HG03521 (cell line): ENCODE measurements at regions not wholly inside any gene's neighbourhood (a gene's known extent, or its start where the extent isn't known, plus 50 kb on each side); places are given as distances from the start of the nearest gene placed in this dataset.

Experiments used
- ATAC-seq: cut with Tn5 transposase; IDR thresholded peaks from one replicate; pipeline ENCODE4 v1.9.1; 2021; ENCODE audit warnings: mild to moderate bottlenecking, moderate library complexity; ENCODE audit not compliant: unreplicated experiment

GRCh38 chr21:27213303-27213702 lies 246.4 kb upstream of the ADAMTS5 start:
- ATAC-seq, result no peak

- no peak for ATAC-seq
These were observed 245.6 kb upstream of the ADAMTS5 start for GRCh38 chr21:27212441-27212840.

- ATAC-seq, result no peak
These were observed 242.7 kb upstream of the ADAMTS5 start for GRCh38 chr21:27209546-27209945.

GRCh38 chr21:27206368-27206982 lies 239.6 kb upstream of the ADAMTS5 start:
- no peak for ATAC-seq

- ATAC-seq, result no peak
These were observed 235.4 kb upstream of the ADAMTS5 start for GRCh38 chr21:27202301-27202700.

GRCh38 chr21:27201197-27201596 lies 234.3 kb upstream of the ADAMTS5 start:
- ATAC-seq, result no peak

- no peak for ATAC-seq
These were observed 229.8 kb upstream of the ADAMTS5 start for GRCh38 chr21:27196651-27197050.

- no peak for ATAC-seq
These were observed 225.5 kb upstream of the ADAMTS5 start for GRCh38 chr21:27192281-27192949.

- no peak for ATAC-seq
These were observed 223.7 kb upstream of the ADAMTS5 start for GRCh38 chr21:27190601-27191000.

- no peak for ATAC-seq
These were observed 223.0 kb upstream of the ADAMTS5 start for GRCh38 chr21:27189870-27190269.

GRCh38 chr21:27173053-27173452 lies 206.2 kb upstream of the ADAMTS5 start:
- no peak for ATAC-seq

- ATAC-seq, result no peak
These were observed 204.8 kb upstream of the ADAMTS5 start for GRCh38 chr21:27171707-27172106.

- ATAC-seq, result no peak
These were observed 201.2 kb upstream of the ADAMTS5 start for GRCh38 chr21:27168084-27168483.

- no peak for ATAC-seq
These were observed 197.6 kb upstream of the ADAMTS5 start for GRCh38 chr21:27164208-27165177.

GRCh38 chr21:27158967-27159366 lies 192.1 kb upstream of the ADAMTS5 start:
- no peak for ATAC-seq

- no peak for ATAC-seq
These were observed 190.2 kb upstream of the ADAMTS5 start for GRCh38 chr21:27157097-27157496.

GRCh38 chr21:27156666-27157065 lies 189.8 kb upstream of the ADAMTS5 start:
- ATAC-seq, result no peak

GRCh38 chr21:27155130-27155500 lies 188.2 kb upstream of the ADAMTS5 start:
- ATAC-seq, result no peak

- no peak for ATAC-seq
These were observed 187.7 kb upstream of the ADAMTS5 start for GRCh38 chr21:27154451-27155129.

- no peak for ATAC-seq
These were observed 186.1 kb upstream of the ADAMTS5 start for GRCh38 chr21:27152996-27153395.

GRCh38 chr21:27149034-27149433 lies 182.1 kb upstream of the ADAMTS5 start:
- no peak for ATAC-seq
